CD14-positive monocyte (primary cell): ENCODE measurements at regions not wholly inside any gene's neighbourhood (a gene's known extent, or its start where the extent isn't known, plus 50 kb on each side); places are given as distances from the start of the nearest gene placed in this dataset.

ENCODE experiments used
- DNase-seq, 3 donors: peaks; one replicate each; pipeline ENCODE4 v3.0.0-alpha.2; 2011 to 2022
- H2AFZ ChIP-seq: 2 replicates; pipeline ENCODE4 v1.6.0; 2012; ENCODE audit warnings: mild to moderate bottlenecking, low read depth, low read length, inconsistent platforms; ENCODE audit not compliant: insufficient read depth, poor library complexity, severe bottlenecking
- H3K27ac ChIP-seq, 2 donors: 1 replicate in 1 of 2; 2 replicates in 1 of 2; pipeline ENCODE4 v1.5.1; 2012 to 2013; ENCODE audit warnings: low read length in 2 of 2, control low read depth in 1 of 2, inconsistent platforms in 1 of 2, low read depth in 1 of 2, mild to moderate bottlenecking in 1 of 2
- H3K27me3 ChIP-seq, 2 donors: one replicate each; pipeline versions ENCODE4 v1.6.0 to v1.6.1; 2011 to 2013; ENCODE audit warnings: low read length in 2 of 2; ENCODE audit not compliant: control insufficient read depth in 2 of 2, insufficient read depth in 2 of 2
- H3K36me3 ChIP-seq, 2 donors: replicated peaks in 1 of 2; 1 replicate in 1 of 2; 2 replicates in 1 of 2; pipeline versions ENCODE4 v1.5.1 to v1.6.1; 2012 to 2013; ENCODE audit warnings: low read length in 2 of 2, control low read depth in 1 of 2, inconsistent platforms in 1 of 2, mild to moderate bottlenecking in 1 of 2; ENCODE audit not compliant: insufficient read depth in 2 of 2, control insufficient read depth in 1 of 2
- H3K4me1 ChIP-seq, 2 donors: 1 replicate in 1 of 2; 2 replicates in 1 of 2; pipeline versions ENCODE4 v1.5.1 to v1.6.1; 2012 to 2013; ENCODE audit warnings: low read length in 2 of 2, control low read depth in 1 of 2, inconsistent platforms in 1 of 2, mild to moderate bottlenecking in 1 of 2, moderate library complexity in 1 of 2; ENCODE audit not compliant: insufficient read depth in 2 of 2, control insufficient read depth in 1 of 2
- H3K4me2 ChIP-seq: replicated peaks from 2 replicates; pipeline ENCODE3; 2012; ENCODE audit warnings: low read length, moderate library complexity, mild to moderate bottlenecking; ENCODE audit not compliant: poor library complexity, severe bottlenecking; ENCODE audit errors: extremely low read depth
- H3K4me3 ChIP-seq, 3 experiments: fragments of 200-600 bp in 1 of 3; sonication (generic) in 1 of 3; replicated peaks in 1 of 3; 1 replicate in 2 of 3; 2 replicates in 1 of 3; pipeline ENCODE4 v1.5.1; 2011 to 2013; ENCODE audit warnings: low read length in 3 of 3, mild to moderate bottlenecking in 3 of 3, control low read depth in 2 of 3, low read depth in 2 of 3, inconsistent platforms in 1 of 3, moderate library complexity in 1 of 3
- H3K79me2 ChIP-seq: 2 replicates; pipeline ENCODE4 v1.6.0; 2012; ENCODE audit warnings: mild to moderate bottlenecking, control low read depth, inconsistent platforms, low read length, moderate library complexity; ENCODE audit not compliant: insufficient read depth
- H3K9ac ChIP-seq: 2 replicates; pipeline ENCODE4 v1.6.0; 2017; ENCODE audit warnings: low read length, mild to moderate bottlenecking; ENCODE audit not compliant: insufficient read depth, poor library complexity, severe bottlenecking
- H3K9me3 ChIP-seq, 2 donors: replicated peaks in 1 of 2; 1 replicate in 1 of 2; 2 replicates in 1 of 2; pipeline versions ENCODE4 v1.5.1 to v1.6.1; 2012 to 2013; ENCODE audit warnings: low read length in 2 of 2, control low read depth in 1 of 2; ENCODE audit not compliant: control insufficient read depth in 1 of 2, insufficient read depth in 1 of 2
- H4K20me1 ChIP-seq: 2 replicates; pipeline ENCODE4 v1.6.0; 2012; ENCODE audit warnings: mild to moderate bottlenecking, low read length, control low read depth, moderate library complexity; ENCODE audit not compliant: insufficient read depth
- H3K27ac Mint-ChIP-seq, 7 donors: one replicate each; pipeline ENCODE4 v1.8.0; 2020; ENCODE audit warnings: mild to moderate bottlenecking in 7 of 7, mixed read lengths in 7 of 7, moderate library complexity in 6 of 7, inconsistent platforms in 2 of 7
- H3K27me3 Mint-ChIP-seq, 3 donors: one replicate each; pipeline ENCODE4 v1.8.0; 2021 to 2022; ENCODE audit warnings: low read depth in 3 of 3, mild to moderate bottlenecking in 3 of 3, mixed read lengths in 3 of 3, moderate library complexity in 3 of 3, inconsistent platforms in 1 of 3
- H3K36me3 Mint-ChIP-seq, 2 donors: one replicate each; pipeline ENCODE4 v1.8.0; 2020; ENCODE audit warnings: mixed read lengths in 2 of 2, inconsistent platforms in 1 of 2, mild to moderate bottlenecking in 1 of 2
- H3K4me1 Mint-ChIP-seq: one replicate; pipeline ENCODE4 v1.8.0; 2020; ENCODE audit warnings: mild to moderate bottlenecking, mixed read lengths
- H3K4me3 Mint-ChIP-seq, 2 donors: one replicate each; pipeline ENCODE4 v1.8.0; 2020; ENCODE audit warnings: mild to moderate bottlenecking in 2 of 2, mixed read lengths in 2 of 2, moderate library complexity in 1 of 2
- H3K9me3 Mint-ChIP-seq, 7 donors: one replicate each; pipeline ENCODE4 v1.8.0; 2020 to 2022; ENCODE audit warnings: mixed read lengths in 7 of 7, mild to moderate bottlenecking in 6 of 7, moderate library complexity in 6 of 7, inconsistent platforms in 2 of 7
- WGBS: methylation state at CpG from one replicate; pipeline ENCODE4 v1.1.5; 2013; ENCODE audit warnings: missing lambda C conversion rate; ENCODE audit not compliant: insufficient coverage; 5-methylcytosine and 5-hydroxymethylcytosine counted together
- intact Hi-C, 2 donors: fragments of 100-400 bp; cut with micrococcal nuclease; formaldehyde crosslinking; loops; one replicate each; pipeline versions ENCODE4 v1.15.0 to v1.15.1; 2023
- TF ChIP-seq, protein P1 (sequence below): fragments of 200-600 bp; IDR thresholded peaks from one replicate; pipeline ENCODE4 v1.8.0; 2022; ENCODE audit warnings: antibody characterized with exemption, mild to moderate bottlenecking

DNA sequence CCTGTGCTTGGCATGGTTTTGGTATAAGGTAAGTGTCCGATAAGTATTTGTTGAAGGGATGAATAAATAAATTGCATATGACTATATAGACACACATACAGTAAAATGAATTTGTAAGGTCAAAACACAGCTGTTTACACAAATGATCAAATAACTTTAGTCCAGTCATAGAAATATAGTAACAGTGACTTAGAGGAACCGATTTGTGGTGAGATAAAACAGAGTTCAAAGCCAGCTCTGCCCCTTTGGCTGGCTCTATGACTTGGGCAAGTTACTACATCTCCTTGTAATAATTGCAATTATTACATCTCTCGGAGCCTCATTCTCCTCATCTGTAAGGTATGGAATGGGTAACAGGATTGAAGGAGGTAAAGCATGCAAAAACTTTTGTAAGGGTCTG is 384.0 kb downstream of the PLK2 start:
- no peak overlapping the region for H3K27ac ChIP-seq
- H3K27ac Mint-ChIP-seq: no peak overlapping the region
- TF ChIP-seq, protein P1, sequence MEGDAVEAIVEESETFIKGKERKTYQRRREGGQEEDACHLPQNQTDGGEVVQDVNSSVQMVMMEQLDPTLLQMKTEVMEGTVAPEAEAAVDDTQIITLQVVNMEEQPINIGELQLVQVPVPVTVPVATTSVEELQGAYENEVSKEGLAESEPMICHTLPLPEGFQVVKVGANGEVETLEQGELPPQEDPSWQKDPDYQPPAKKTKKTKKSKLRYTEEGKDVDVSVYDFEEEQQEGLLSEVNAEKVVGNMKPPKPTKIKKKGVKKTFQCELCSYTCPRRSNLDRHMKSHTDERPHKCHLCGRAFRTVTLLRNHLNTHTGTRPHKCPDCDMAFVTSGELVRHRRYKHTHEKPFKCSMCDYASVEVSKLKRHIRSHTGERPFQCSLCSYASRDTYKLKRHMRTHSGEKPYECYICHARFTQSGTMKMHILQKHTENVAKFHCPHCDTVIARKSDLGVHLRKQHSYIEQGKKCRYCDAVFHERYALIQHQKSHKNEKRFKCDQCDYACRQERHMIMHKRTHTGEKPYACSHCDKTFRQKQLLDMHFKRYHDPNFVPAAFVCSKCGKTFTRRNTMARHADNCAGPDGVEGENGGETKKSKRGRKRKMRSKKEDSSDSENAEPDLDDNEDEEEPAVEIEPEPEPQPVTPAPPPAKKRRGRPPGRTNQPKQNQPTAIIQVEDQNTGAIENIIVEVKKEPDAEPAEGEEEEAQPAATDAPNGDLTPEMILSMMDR: no peak
- no peaks in the 10 kb centered on the region for H3K79me2 ChIP-seq
- H3K4me2 ChIP-seq: no peak overlapping the region
- no peaks in the 10 kb centered on the region for H4K20me1 ChIP-seq
- peaks cover 0 to 2% (median 0%) of the 10 kb centered on the region in 7 donors for H3K9me3 Mint-ChIP-seq
- H3K9ac ChIP-seq: no peak overlapping the region
- no peaks in the 10 kb centered on the region for H3K27me3 ChIP-seq
- H2AFZ ChIP-seq: no peak overlapping the region
- intact Hi-C loops: no loop called here
- H3K36me3 Mint-ChIP-seq: no peaks in the 10 kb centered on the region
- no CpG with 5 or more reads among the region's 3 CpGs for WGBS
- no peak overlapping the region for H3K4me3 ChIP-seq
- no peak for DNase-seq
- H3K9me3 ChIP-seq: no peaks in the 10 kb centered on the region
- peaks cover 0 to under 1% (median 0%) of the 10 kb centered on the region in 3 donors for H3K27me3 Mint-ChIP-seq
- H3K36me3 ChIP-seq: no peaks in the 10 kb centered on the region
- no peaks in the 10 kb centered on the region for H3K4me1 ChIP-seq
- no peak overlapping the region for H3K4me3 Mint-ChIP-seq
- H3K4me1 Mint-ChIP-seq: no peaks in the 10 kb centered on the region

DNA sequence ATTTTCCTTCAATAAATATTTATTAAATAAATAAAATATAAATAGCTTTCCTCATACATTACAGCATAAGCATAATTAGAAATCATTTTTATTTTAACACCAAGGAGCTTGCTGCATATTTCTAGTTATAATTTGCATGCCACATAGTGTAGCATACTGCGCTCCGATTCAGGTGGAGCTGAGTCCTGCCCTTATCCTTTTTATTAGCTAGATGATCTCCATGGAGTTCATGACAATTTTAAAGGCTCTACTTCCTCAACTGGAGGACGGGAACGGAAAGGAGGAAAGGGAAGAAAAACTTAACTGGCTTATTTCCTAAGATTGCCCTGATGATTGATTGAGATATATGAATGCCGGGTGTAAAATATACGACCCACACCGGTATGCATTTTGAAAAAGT is 385.2 kb downstream of the PLK2 start:
- no peak overlapping the region for H2AFZ ChIP-seq
- no peaks in the 10 kb centered on the region for H3K36me3 ChIP-seq
- H3K27ac Mint-ChIP-seq: no peak overlapping the region
- TF ChIP-seq, protein P1: no peak
- no CpG with 5 or more reads among the region's 7 CpGs for WGBS
- no peaks in the 10 kb centered on the region for H3K36me3 Mint-ChIP-seq
- H3K4me3 Mint-ChIP-seq: no peak overlapping the region
- no peak overlapping the region for H3K27ac ChIP-seq
- H3K4me3 ChIP-seq: no peak overlapping the region
- H3K4me1 Mint-ChIP-seq: no peaks in the 10 kb centered on the region
- H4K20me1 ChIP-seq: no peaks in the 10 kb centered on the region
- DNase-seq: no peak
- H3K9me3 ChIP-seq: no peaks in the 10 kb centered on the region
- intact Hi-C loops: no loop called here
- peaks cover 0 to 2% (median 0%) of the 10 kb centered on the region in 7 donors for H3K9me3 Mint-ChIP-seq
- H3K27me3 ChIP-seq: no peaks in the 10 kb centered on the region
- H3K27me3 Mint-ChIP-seq: no peaks in the 10 kb centered on the region
- H3K4me1 ChIP-seq: no peaks in the 10 kb centered on the region
- H3K9ac ChIP-seq: no peak overlapping the region
- no peak overlapping the region for H3K4me2 ChIP-seq
- H3K79me2 ChIP-seq: no peaks in the 10 kb centered on the region
